ENCODE measurements at regions not wholly inside any gene's neighbourhood (a gene's known extent, or its start where the extent isn't known, plus 50 kb on each side); places are given as distances from the start of the nearest gene placed in this dataset.

DNA sequence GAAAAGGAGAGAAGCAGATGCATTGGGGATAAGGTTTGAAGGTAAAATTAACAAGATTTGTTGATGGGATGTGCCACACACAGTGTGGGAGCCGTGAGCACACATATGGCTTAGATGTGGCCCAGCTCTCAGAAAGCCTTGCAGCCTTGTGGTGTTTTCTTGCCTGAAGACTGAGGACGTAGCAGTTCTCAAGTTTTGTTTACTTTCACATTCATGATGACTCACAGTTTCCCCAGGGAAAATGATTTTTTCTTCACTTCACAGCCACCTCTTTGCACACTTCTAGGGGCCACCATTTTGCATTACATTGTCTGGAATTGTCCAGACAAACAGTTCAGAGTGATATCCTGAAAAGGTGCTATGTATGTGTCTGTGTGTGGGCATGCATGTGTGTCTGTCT, 126.2 kb downstream of the BASP1 start:
- TF ChIP-seq, protein P1, sequence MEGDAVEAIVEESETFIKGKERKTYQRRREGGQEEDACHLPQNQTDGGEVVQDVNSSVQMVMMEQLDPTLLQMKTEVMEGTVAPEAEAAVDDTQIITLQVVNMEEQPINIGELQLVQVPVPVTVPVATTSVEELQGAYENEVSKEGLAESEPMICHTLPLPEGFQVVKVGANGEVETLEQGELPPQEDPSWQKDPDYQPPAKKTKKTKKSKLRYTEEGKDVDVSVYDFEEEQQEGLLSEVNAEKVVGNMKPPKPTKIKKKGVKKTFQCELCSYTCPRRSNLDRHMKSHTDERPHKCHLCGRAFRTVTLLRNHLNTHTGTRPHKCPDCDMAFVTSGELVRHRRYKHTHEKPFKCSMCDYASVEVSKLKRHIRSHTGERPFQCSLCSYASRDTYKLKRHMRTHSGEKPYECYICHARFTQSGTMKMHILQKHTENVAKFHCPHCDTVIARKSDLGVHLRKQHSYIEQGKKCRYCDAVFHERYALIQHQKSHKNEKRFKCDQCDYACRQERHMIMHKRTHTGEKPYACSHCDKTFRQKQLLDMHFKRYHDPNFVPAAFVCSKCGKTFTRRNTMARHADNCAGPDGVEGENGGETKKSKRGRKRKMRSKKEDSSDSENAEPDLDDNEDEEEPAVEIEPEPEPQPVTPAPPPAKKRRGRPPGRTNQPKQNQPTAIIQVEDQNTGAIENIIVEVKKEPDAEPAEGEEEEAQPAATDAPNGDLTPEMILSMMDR (IDR thresholded peaks at IDR 0.05) = no peak
- no peak for TF ChIP-seq EP300 (IDR thresholded peaks at IDR 0.05)

All from ovary (tissue), 3 donors.